Loucy (cell line): ENCODE measurements at regions not wholly inside any gene's neighbourhood (a gene's known extent, or its start where the extent isn't known, plus 50 kb on each side); places are given as distances from the start of the nearest gene placed in this dataset.

Experiments used
- H2AFZ ChIP-seq: fragments of 200-600 bp; sonication (generic); 2 replicates; pipeline ENCODE4 v1.6.0; 2016; ENCODE audit warnings: antibody characterized with exemption, mild to moderate bottlenecking, low read length, moderate library complexity
- H3F3A ChIP-seq: fragments of 200-600 bp; 2 replicates; pipeline ENCODE4 v1.6.0; 2016; ENCODE audit warnings: antibody characterized with exemption, low read depth, mild to moderate bottlenecking
- H3K27me3 ChIP-seq: fragments of 200-600 bp; sonication (generic); 2 replicates; pipeline ENCODE4 v1.6.1; 2014; ENCODE audit warnings: low read length, mild to moderate bottlenecking; ENCODE audit not compliant: insufficient read depth, poor library complexity, severe bottlenecking
- H3K36me3 ChIP-seq: fragments of 200-600 bp; sonication (generic); 2 replicates; pipeline ENCODE4 v1.6.1; 2016; ENCODE audit warnings: low read length; ENCODE audit not compliant: insufficient read depth
- H3K4me1 ChIP-seq: fragments of 200-600 bp; sonication (generic); 2 replicates; pipeline ENCODE4 v1.5.1; 2014; ENCODE audit warnings: low read length, mild to moderate bottlenecking; ENCODE audit not compliant: insufficient read depth, poor library complexity, severe bottlenecking
- H3K4me2 ChIP-seq: fragments of 200-600 bp; sonication (generic); 2 replicates; pipeline ENCODE4 v1.6.0; 2014; ENCODE audit warnings: antibody characterized with exemption, low read length, low read depth, mild to moderate bottlenecking; ENCODE audit not compliant: poor library complexity, severe bottlenecking
- H3K4me3 ChIP-seq: fragments of 200-600 bp; sonication (generic); 2 replicates; pipeline ENCODE4 v1.5.1; 2014; ENCODE audit warnings: low read length, mild to moderate bottlenecking, mixed read lengths; ENCODE audit not compliant: poor library complexity, severe bottlenecking
- H3K79me2 ChIP-seq: fragments of 200-600 bp; sonication (generic); 2 replicates; pipeline ENCODE4 v1.6.1; 2014; ENCODE audit warnings: low read length; ENCODE audit not compliant: insufficient read depth
- H3K9ac ChIP-seq: fragments of 200-600 bp; sonication (generic); 2 replicates; pipeline ENCODE4 v1.6.0; 2014; ENCODE audit warnings: mild to moderate bottlenecking, low read depth, low read length, moderate library complexity; ENCODE audit not compliant: poor library complexity, severe bottlenecking
- H3K9me2 ChIP-seq: fragments of 200-600 bp; sonication (generic); replicated peaks from 2 replicates; pipeline ENCODE4 v1.6.1; 2016; ENCODE audit warnings: low read depth, low read length, mixed read lengths
- H3K9me3 ChIP-seq: fragments of 200-600 bp; sonication (generic); 2 replicates; pipeline ENCODE4 v1.6.1; 2014; ENCODE audit warnings: mild to moderate bottlenecking, antibody characterized with exemption, low read length, low read depth; ENCODE audit not compliant: insufficient read depth
- H4K20me1 ChIP-seq: fragments of 200-600 bp; sonication (generic); 2 replicates; pipeline ENCODE4 v1.6.0; 2014; ENCODE audit warnings: antibody characterized with exemption, low read length, mild to moderate bottlenecking; ENCODE audit not compliant: insufficient read depth, poor library complexity, severe bottlenecking
- CTCF ChIP-seq: fragments of 200-600 bp; sonication (generic); conservative IDR thresholded peaks from 2 replicates; pipeline ENCODE4 v1.5.1; 2014; ENCODE audit warnings: mild to moderate bottlenecking, antibody characterized with exemption, low read length
- EZH2phosphoT487 ChIP-seq: fragments of 200-600 bp; IDR thresholded peaks from 2 replicates; pipeline ENCODE4 v1.6.1; 2018; ENCODE audit warnings: antibody characterized with exemption, mild to moderate bottlenecking, moderate library complexity, borderline replicate concordance

- Histone ChIP-seq H3K9me3 (no peaks in the 10 kb centered on the region), H3K27me3 (no peaks in the 10 kb centered on the region), H4K20me1 (peaks cover 18% of the 10 kb centered on the region), H3K9me2 (no peaks in the 10 kb centered on the region), H3K79me2 (peaks cover 98% of the 10 kb centered on the region), H3F3A (no peaks in the 10 kb centered on the region), H3K36me3 (peaks cover 27% of the 10 kb centered on the region), H3K4me3 (no peak overlapping the region), H3K4me1 (peaks cover 87% of the 10 kb centered on the region), H3K9ac (no peak overlapping the region), H2AFZ (no peak overlapping the region), H3K4me2 (no peak overlapping the region)
- TF ChIP-seq EZH2phosphoT487 = no peak
- TF ChIP-seq CTCF = no peak
Observed at GRCh38 chr17:77402159-77402731, 261.5 kb downstream of the SEC14L1 start.

DNA sequence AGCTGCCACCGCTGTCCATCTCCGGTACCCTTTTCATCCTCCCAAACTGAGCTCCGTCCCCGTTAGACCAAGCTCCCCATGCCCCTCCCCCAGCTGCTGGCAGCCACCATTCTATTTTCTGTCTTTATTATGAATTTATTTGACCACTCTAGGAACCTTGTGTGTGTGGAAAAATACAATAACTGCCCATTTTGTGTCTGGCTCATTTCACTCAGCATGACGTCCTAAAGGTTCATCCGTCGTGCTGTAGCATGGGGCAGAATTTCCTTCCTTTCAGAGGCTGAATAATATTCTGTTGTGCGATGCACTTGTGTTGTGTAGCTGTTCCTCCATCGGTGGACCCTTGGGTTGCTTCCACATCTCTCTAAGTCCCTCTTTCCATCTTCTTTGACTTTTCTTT lies 263.1 kb downstream of the SEC14L1 start:
- H3K4me2 ChIP-seq = peak overlapping the region; percentile 95
- peaks cover 27% of the 10 kb centered on the region for H3K36me3 ChIP-seq
- H4K20me1 ChIP-seq = peaks cover 19% of the 10 kb centered on the region
- no peaks in the 10 kb centered on the region for H3F3A ChIP-seq
- peaks cover 94% of the 10 kb centered on the region for H3K4me1 ChIP-seq
- H3K9me2 ChIP-seq = no peaks in the 10 kb centered on the region
- H2AFZ ChIP-seq = no peak overlapping the region
- H3K9ac ChIP-seq = peak overlapping the region; percentile 79
- H3K4me3 ChIP-seq = peak overlapping the region; percentile 72
- peaks cover 98% of the 10 kb centered on the region for H3K79me2 ChIP-seq
- TF ChIP-seq EZH2phosphoT487 (no peak), CTCF (no peak)
- H3K9me3 ChIP-seq = no peaks in the 10 kb centered on the region
- H3K27me3 ChIP-seq = no peaks in the 10 kb centered on the region

DNA sequence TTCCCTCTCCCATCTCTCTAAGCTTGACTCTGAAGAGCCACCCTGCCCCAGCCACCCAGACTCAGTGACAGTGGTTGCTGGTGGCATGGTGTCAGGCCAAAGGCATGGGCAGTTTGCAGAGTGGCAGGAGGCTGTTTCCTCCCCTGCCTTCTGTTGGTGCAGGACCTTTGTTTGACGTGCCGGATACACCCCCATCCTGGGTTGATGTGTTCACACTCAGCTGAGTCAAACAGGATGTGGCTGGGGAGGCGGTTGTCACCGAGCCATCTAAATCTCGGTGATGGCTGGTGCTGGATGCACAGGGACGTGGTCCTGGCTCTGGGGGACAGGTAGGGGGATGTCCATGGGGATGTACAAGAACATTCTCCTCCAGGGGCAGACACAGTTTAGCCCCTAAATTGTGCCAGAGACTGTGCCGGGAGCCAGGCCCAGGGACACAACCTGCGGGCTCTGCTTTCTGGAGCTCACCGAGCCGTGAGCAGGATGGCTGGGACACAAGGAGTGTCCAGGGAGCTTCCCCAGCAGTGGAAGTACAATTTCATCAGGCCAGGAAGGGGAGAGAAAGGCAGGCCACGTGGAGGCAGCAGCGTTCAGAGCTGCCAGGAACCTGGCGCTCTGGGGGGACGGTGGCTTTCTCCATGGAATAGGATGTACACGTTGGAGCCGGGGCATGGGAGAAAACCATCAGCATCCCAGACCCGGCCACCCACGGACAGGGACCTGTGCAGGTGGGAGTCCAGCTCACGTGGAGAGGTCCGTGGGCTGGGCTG lies 264.2 kb downstream of the SEC14L1 start:
- no peak for TF ChIP-seq CTCF
- Histone ChIP-seq H3K79me2 (peaks cover 98% of the 10 kb centered on the region), H2AFZ (no peak overlapping the region), H3K9ac (peak overlapping the region; percentile 79), H4K20me1 (peaks cover 15% of the 10 kb centered on the region), H3K9me3 (no peaks in the 10 kb centered on the region), H3K9me2 (no peaks in the 10 kb centered on the region), H3K4me2 (peak overlapping the region; percentile 95), H3K36me3 (peaks cover 36% of the 10 kb centered on the region), H3F3A (no peaks in the 10 kb centered on the region), H3K4me3 (peak overlapping the region; percentile 72), H3K27me3 (no peaks in the 10 kb centered on the region), H3K4me1 (peaks cover 94% of the 10 kb centered on the region)
